Ishikawa (cell line): ENCODE measurements at regions not wholly inside any gene's neighbourhood (a gene's known extent, or its start where the extent isn't known, plus 50 kb on each side); places are given as distances from the start of the nearest gene placed in this dataset.

Source experiments
- CEBPB ChIP-seq: IDR thresholded peaks from 2 replicates; pipeline ENCODE4 v1.6.1; 2012
- CREB1 ChIP-seq: IDR thresholded peaks from 2 replicates; pipeline ENCODE4 v1.6.1; 2012; ENCODE audit warnings: low read depth
- EGR1 ChIP-seq: IDR thresholded peaks from 2 replicates; pipeline ENCODE4 v1.6.1; 2012
- EP300 ChIP-seq: IDR thresholded peaks from 2 replicates; pipeline ENCODE4 v1.6.1; 2012; ENCODE audit warnings: borderline replicate concordance
- FOXM1 ChIP-seq: IDR thresholded peaks from 2 replicates; pipeline ENCODE4 v1.6.1; 2012; ENCODE audit warnings: low read depth, borderline replicate concordance
- MAX ChIP-seq: IDR thresholded peaks from 2 replicates; pipeline ENCODE4 v1.6.1; 2012
- NFIC ChIP-seq: IDR thresholded peaks from 2 replicates; pipeline ENCODE4 v1.6.1; 2012
- RAD21 ChIP-seq: IDR thresholded peaks from 2 replicates; pipeline ENCODE4 v1.6.1; 2012; ENCODE audit warnings: low read depth
- REST ChIP-seq: IDR thresholded peaks from 2 replicates; pipeline ENCODE4 v1.6.1; 2012; ENCODE audit warnings: low read depth, mild to moderate bottlenecking
- TAF1 ChIP-seq: IDR thresholded peaks from 2 replicates; pipeline ENCODE4 v1.6.1; 2012; ENCODE audit warnings: low read depth, mild to moderate bottlenecking
- TCF12 ChIP-seq: IDR thresholded peaks from 2 replicates; pipeline ENCODE4 v1.6.1; 2012; ENCODE audit warnings: low read depth
- TEAD4 ChIP-seq: IDR thresholded peaks from 2 replicates; pipeline ENCODE4 v1.6.1; 2012
- USF1 ChIP-seq: IDR thresholded peaks from 2 replicates; pipeline ENCODE4 v1.6.1; 2012
- YY1 ChIP-seq: IDR thresholded peaks from 2 replicates; pipeline ENCODE4 v1.6.1; 2012; ENCODE audit warnings: low read depth

GRCh38 chr3:106265704-106266103, 396.9 kb upstream of the CBLB start:
- TF ChIP-seq REST (no peak), TAF1 (no peak), NFIC (no peak), EP300 (no peak), YY1 (no peak), MAX (no peak), TCF12 (no peak), USF1 (no peak), TEAD4 (no peak), EGR1 (no peak), RAD21 (no peak), CREB1 (no peak), CEBPB (no peak), FOXM1 (no peak)
